Fibroblast of mammary gland (primary cell): ENCODE measurements at regions not wholly inside any gene's neighbourhood (a gene's known extent, or its start where the extent isn't known, plus 50 kb on each side); places are given as distances from the start of the nearest gene placed in this dataset.

Experiments used
- DNase-seq: peaks from one replicate; pipeline ENCODE4 v3.0.0-alpha.2; 2010; ENCODE audit warnings: low read depth
- H3K4me3 ChIP-seq: 2 replicates; pipeline ENCODE4 v1.5.1; 2011; ENCODE audit warnings: low read depth, mild to moderate bottlenecking, low read length, moderate library complexity; ENCODE audit not compliant: control insufficient read depth
- CTCF ChIP-seq: conservative IDR thresholded peaks from 2 replicates; pipeline ENCODE4 v1.5.1; 2011; ENCODE audit warnings: low read depth, low read length, inconsistent platforms; ENCODE audit not compliant: control insufficient read depth, insufficient read depth

GRCh38 chr1:80050085-80050484 lies 1043.6 kb upstream of the ADGRL4 start:
- peak; percentile 10 for DNase-seq
- no peak overlapping the region for H3K4me3 ChIP-seq
- TF ChIP-seq CTCF, result no peak

DNA sequence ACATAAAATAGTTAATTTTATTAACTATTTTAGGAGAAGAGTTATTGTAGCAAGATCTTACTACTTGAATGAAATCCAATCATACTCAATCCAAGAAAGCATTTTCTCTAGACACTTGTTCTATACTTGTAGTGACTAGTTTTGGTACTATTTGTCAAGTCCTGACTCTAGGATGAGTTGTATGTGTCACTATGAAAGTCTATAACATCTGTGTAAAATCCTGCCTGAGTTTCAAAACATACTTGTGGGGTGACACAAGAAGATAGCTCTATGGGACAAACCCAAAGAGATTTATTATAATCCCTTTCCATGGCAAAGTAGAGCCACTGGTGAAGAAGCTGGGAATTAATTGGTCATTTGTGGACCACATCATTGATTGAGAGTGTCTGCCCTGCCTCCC lies 1042.2 kb upstream of the ADGRL4 start:
- TF ChIP-seq CTCF, result no peak
- no peak overlapping the region for H3K4me3 ChIP-seq
- peak; percentile 17 for DNase-seq

GRCh38 chr1:80047791-80048190 lies 1041.3 kb upstream of the ADGRL4 start:
- TF ChIP-seq CTCF, result no peak
- peak; percentile 88 for DNase-seq
- H3K4me3 ChIP-seq, result no peak overlapping the region

DNA sequence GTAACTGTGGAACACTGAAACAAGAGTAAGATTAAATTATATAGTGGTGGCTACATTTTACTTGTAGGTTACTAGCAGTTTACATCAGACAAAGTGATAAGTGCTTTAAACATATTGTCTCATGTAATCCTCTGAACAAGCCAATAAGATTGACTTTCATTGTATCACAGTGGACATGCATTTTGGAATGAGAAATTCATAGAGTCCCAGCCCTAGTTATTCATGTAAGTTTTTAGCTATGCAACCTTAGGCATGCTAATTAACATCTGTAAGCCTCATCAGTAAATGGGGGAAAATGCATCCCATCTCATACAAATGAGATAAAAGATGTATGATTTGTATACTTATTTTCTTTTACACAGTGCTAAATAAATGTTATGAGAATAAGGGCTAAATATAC lies 1038.1 kb upstream of the ADGRL4 start:
- TF ChIP-seq CTCF, result no peak
- no peak overlapping the region for H3K4me3 ChIP-seq
- DNase-seq, result no peak

DNA sequence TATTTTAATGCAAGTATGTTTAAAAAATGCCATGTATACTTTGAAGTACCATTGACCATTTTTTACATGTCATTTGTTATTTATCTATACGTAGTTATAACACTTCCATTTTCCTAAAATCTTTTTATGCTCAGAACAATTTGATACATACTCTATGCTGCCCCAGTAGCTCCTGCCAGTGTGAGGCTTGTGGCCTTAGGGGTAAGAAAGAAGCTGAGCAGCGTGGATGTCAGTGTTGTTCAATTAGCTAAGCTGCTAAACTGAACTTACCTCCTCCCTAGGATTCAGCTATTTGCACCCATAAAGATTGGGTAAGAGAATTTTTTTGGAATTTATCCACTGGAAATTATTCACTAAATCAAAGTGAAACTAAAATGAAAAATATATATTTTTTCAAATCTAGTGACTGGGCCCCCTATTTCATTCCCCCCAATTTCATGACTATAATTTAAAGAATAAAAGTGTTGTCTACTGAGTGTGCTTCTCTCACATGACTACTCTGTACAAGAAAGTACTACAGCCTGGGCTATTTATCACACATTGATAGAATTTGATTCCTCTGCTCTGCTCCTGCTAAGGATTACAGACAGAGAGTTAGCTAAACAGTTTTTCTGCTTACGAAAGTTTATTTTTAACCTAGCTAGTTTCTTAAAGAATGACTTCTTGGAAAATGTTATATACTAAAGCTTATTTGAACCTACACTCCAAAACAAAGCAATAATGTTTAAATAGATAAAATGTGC lies 1030.3 kb upstream of the ADGRL4 start:
- H3K4me3 ChIP-seq, result no peak overlapping the region
- DNase-seq, result no peak
- TF ChIP-seq CTCF, result no peak

GRCh38 chr1:80023358-80023757 lies 1016.8 kb upstream of the ADGRL4 start:
- no peak overlapping the region for H3K4me3 ChIP-seq
- DNase-seq, result peak; percentile 22
- no peak for TF ChIP-seq CTCF
